LHCN-M2 (cell line): ENCODE measurements at regions not wholly inside any gene's neighbourhood (a gene's known extent, or its start where the extent isn't known, plus 50 kb on each side); places are given as distances from the start of the nearest gene placed in this dataset.
"Not testable (repeated sequence)": the region's sequence is repeated elsewhere in the genome, so short reads cannot be mapped to it uniquely, and the experiment has no call there.

Experiments used
- DNase-seq: peaks from one replicate; pipeline ENCODE4 v3.0.0-alpha.2; 2012; ENCODE audit warnings: low read depth

- DNase-seq = no peak
Measured at GRCh38 chr6:86070151-86070550, 427.5 kb upstream of the SYNCRIP start.

DNA sequence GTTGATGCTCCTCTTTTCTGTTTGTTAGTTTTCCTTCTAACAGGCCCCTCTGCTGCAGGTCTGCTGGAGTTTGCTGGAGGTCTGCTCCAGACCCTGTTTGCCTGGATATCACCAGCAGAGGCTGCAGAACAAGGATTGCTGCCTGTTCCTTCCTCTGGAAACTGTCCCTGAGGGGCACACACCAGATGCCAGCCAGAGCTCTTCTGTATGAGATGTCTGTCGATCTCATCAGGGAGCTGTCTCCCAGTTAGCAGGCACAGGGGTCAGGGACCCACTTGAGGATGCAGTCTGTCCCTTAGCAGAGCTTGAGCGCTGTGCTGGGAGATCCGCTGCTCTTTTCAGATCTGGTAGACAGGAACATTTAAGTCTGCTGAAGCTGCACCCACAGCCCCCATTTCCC is 422.3 kb upstream of the SYNCRIP start:
- DNase-seq = not testable (repeated sequence)

GRCh38 chr6:86057293-86057980 is 414.8 kb upstream of the SYNCRIP start:
- DNase-seq = not testable (repeated sequence)

GRCh38 chr6:86045038-86045437 is 402.4 kb upstream of the SYNCRIP start:
- DNase-seq = no peak

- no peak for DNase-seq
Measured at GRCh38 chr6:86042214-86042613, 399.5 kb upstream of the SYNCRIP start.

DNA sequence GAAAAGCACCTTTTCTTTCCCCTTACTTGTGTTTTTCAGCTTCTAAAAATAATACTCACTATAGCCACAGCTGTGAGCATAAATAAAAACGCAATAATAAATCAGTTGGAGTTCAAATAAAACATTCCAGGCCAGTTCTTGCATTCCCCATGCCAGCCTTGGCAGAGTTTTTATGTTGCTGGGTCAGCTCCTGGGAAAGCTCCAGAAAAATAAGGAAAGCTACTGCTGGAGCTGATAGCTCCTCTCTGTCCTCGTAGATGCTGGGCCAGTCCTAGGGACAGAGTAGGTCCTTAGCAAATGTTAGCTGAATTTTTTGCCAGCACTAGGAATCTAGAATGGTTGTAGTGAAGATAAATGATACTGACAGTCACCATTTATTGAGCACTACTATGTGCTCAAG is 389.0 kb upstream of the SYNCRIP start:
- DNase-seq = no peak

- no peak for DNase-seq
Measured at GRCh38 chr6:86030875-86031274, 388.2 kb upstream of the SYNCRIP start.

DNA sequence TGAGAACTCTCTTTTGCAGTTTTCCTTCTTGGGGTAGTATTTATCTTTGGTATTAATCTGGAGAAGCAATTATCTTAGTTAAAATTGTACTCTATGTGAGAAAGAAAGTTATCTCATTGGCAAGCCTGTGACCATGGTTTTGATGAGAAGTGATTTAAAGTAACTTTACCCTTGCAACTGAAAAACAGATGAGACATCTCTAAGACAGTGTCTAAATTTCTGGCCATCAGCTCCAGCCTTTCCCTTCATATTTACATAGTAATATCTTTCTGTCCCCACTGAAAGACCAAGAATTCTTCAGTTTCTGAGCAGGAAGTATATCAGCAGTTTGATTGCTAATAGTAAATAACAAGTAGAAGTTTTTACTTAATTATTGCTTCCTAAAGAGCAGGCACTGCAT is 386.1 kb upstream of the SYNCRIP start:
- DNase-seq = no peak

DNA sequence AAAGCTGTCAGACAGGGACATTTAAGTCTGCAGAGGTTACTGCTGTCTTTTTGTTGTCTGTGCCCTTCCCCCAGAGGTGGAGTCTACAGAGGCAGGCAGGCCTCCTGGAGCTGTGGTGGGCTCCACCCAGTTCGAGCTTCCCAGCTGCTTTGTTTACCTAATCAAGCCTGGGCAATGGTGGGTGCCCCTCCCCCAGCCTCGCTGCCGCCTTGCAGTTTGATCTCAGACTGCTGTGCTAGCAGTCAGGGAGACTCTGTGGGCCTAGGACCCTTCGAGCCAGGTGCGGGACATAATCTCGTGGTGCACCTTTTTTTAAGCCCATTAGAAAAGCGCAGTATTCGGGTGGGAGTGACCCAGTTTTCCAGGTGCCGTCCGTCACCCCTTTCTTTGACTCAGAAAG is 384.2 kb upstream of the SYNCRIP start:
- not testable (repeated sequence) for DNase-seq

GRCh38 chr6:86017236-86017635 is 374.6 kb upstream of the SYNCRIP start:
- no peak for DNase-seq

GRCh38 chr6:86016567-86016966 is 373.9 kb upstream of the SYNCRIP start:
- no peak for DNase-seq

GRCh38 chr6:86016077-86016476 is 373.4 kb upstream of the SYNCRIP start:
- DNase-seq = no peak

- not testable (repeated sequence) for DNase-seq
Measured at GRCh38 chr6:86012991-86013390, 370.3 kb upstream of the SYNCRIP start.

- DNase-seq = no peak
Measured at GRCh38 chr6:86010915-86011786, 368.5 kb upstream of the SYNCRIP start.

DNA sequence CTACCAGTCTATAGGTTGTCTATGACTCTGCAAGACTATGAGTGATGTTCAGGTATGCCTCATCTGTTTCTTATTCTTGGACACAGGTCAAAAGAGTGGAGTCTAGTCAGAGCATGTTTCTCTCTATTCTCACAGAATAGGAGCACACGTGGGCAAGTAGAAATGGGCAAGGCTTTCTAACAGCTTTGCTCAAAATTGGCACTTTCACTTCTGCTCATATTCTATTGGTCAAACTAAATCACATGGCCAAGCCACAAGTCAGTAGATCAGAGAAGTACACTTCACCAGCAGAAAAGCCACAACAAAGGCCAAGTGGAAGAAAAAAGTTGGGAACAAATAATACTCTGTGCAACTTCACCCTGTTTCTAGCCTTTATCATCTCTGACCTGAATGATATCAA is 354.5 kb upstream of the SYNCRIP start:
- no peak for DNase-seq

- DNase-seq = no peak
Measured at GRCh38 chr6:85996034-85996375, 353.3 kb upstream of the SYNCRIP start.

DNA sequence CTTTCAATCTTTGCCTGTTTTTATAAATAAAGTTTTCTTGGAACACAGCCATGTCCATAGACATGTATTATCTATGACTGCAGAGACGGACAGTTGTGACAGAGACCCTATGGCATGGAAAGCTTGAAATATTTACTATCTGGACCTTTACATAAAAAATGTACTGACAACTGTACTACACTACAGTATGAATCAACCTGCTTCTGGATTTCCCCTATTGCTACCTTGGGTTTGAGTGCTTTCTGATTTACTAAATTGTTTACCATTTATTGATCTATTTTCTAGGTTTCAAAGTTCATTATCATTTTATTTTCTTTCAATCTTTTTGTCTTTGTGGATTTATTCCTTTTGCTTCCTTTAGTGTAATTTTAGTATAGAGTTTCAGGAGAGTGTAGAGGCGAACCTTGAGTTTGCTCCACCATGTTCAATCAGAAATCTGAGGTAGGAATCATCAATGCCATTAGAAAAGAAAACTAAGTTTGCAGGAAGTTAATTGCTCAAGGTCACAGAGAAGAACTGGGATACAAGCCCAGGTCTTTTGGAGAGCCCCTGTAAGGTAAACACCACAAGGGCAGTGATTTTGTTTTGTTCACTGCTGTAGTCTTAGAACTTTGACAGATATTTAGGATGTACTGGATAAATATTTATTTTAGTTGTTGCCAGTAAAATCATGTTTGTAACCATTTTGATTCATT is 352.8 kb upstream of the SYNCRIP start:
- no peak for DNase-seq

DNA sequence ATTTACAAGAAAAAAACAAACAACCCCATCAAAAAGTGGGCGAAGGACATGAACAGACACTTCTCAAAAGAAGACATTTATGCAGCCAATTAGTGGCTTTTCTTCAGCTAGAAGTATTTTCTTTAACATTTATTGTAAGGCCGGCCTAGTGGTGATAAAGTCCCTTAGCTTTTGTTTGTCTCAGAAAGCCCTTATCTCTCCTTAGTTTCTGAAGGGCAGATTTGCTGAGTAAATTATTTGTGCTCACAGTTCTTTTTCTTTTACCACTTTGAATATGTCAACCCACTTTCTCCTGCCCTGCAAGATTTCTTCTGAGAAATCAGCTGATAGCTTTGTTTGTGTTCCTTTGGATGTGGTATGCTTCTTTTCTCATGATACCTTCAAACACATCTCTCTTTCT is 344.0 kb upstream of the SYNCRIP start:
- no peak for DNase-seq

- no peak for DNase-seq
Measured at GRCh38 chr6:85983032-85983659, 340.5 kb upstream of the SYNCRIP start.

GRCh38 chr6:85977661-85978060 is 335.0 kb upstream of the SYNCRIP start:
- no peak for DNase-seq

- no peak for DNase-seq
Measured at GRCh38 chr6:85975957-85976356, 333.3 kb upstream of the SYNCRIP start.

GRCh38 chr6:85971238-85971637 is 328.6 kb upstream of the SYNCRIP start:
- no peak for DNase-seq
